ENCODE measurements at regions not wholly inside any gene's neighbourhood (a gene's known extent, or its start where the extent isn't known, plus 50 kb on each side); places are given as distances from the start of the nearest gene placed in this dataset.

GRCh38 chr1:18560692-18561091 lies 70.0 kb upstream of the PAX7 start:
- Histone ChIP-seq H3K27me3 (peaks cover 22 to 93% (median 66%) of the 10 kb centered on the region in 9 donors), H3K36me3 (no peaks in the 10 kb centered on the region), H3K4me1 (peaks cover 0 to 7% (median 0%) of the 10 kb centered on the region in 12 donors), H3K27ac (no peak overlapping the region), H3K9me3 (no peaks in the 10 kb centered on the region), H3K4me3 (no peak overlapping the region)
- ATAC-seq (no peak), DNase-seq (no peak)
- TF ChIP-seq, protein P1, sequence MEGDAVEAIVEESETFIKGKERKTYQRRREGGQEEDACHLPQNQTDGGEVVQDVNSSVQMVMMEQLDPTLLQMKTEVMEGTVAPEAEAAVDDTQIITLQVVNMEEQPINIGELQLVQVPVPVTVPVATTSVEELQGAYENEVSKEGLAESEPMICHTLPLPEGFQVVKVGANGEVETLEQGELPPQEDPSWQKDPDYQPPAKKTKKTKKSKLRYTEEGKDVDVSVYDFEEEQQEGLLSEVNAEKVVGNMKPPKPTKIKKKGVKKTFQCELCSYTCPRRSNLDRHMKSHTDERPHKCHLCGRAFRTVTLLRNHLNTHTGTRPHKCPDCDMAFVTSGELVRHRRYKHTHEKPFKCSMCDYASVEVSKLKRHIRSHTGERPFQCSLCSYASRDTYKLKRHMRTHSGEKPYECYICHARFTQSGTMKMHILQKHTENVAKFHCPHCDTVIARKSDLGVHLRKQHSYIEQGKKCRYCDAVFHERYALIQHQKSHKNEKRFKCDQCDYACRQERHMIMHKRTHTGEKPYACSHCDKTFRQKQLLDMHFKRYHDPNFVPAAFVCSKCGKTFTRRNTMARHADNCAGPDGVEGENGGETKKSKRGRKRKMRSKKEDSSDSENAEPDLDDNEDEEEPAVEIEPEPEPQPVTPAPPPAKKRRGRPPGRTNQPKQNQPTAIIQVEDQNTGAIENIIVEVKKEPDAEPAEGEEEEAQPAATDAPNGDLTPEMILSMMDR (IDR thresholded peaks at IDR 0.05), result no peak
- TF ChIP-seq POLR2A (IDR thresholded peaks at IDR 0.05), result no peak
- intact Hi-C loops (cut with DNase I), result no loop called here
- WGBS, 4 donors, result 43 to 58% (median 51%) methylated on average over 5 of the region's 5 CpGs

DNA sequence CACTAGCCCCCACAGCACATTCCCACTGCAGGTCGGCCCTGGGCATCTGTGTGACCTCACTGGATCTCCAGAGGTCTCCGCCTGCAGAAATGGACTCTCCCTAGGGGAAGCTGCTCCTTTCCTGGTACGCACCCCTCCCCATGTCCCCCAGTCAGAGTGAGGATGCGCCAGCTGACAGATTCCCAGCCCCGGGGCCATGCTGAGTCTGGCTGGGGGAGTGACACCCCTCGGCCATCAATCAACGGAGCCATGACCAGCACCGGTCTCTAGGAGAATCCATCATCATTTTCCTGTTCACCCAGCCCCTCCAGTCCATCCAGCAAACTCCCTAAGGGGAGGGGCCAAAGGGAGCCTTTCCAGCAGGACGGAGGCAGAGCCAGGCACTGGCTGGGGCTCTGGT lies 68.7 kb upstream of the PAX7 start:
- DNase-seq, result no peak
- intact Hi-C loops (cut with DNase I), result no loop called here
- TF ChIP-seq, protein P1 (IDR thresholded peaks at IDR 0.05), result no peak
- no peak for TF ChIP-seq POLR2A (IDR thresholded peaks at IDR 0.05)

GRCh38 chr1:18564676-18565075 lies 66.0 kb upstream of the PAX7 start:
- DNase-seq (no peak), ATAC-seq (no peak)
- Histone ChIP-seq H3K9me3 (peaks cover 0 to 7% (median 0%) of the 10 kb centered on the region in 12 donors), H3K27ac (no peak overlapping the region), H3K27me3 (peaks cover 0 to 58% (median 28%) of the 10 kb centered on the region in 9 donors), H3K4me1 (no peaks in the 10 kb centered on the region), H3K36me3 (no peaks in the 10 kb centered on the region), H3K4me3 (no peak overlapping the region)
- intact Hi-C loops (cut with DNase I), result no loop called here
- no peak for TF ChIP-seq POLR2A (IDR thresholded peaks at IDR 0.05)
- TF ChIP-seq, protein P1 (IDR thresholded peaks at IDR 0.05), result no peak
- WGBS, 4 donors, result 47 to 61% (median 50%) methylated on average over 3 of the region's 3 CpGs; no CpG with 5 or more reads in 1 of the 4 donors

More for the DNA sequence above, 68.7 kb upstream of the PAX7 start:
- 34 to 56% (median 41%) methylated on average over 6 to 9 of the region's 9 CpGs for WGBS, 4 donors
- H3K36me3 ChIP-seq, result no peaks in the 10 kb centered on the region
- no peak overlapping the region for H3K27ac ChIP-seq
- no peak overlapping the region for H3K4me3 ChIP-seq
- H3K9me3 ChIP-seq, result no peaks in the 10 kb centered on the region
- H3K27me3 ChIP-seq, result peaks cover 22 to 86% (median 55%) of the 10 kb centered on the region in 9 donors
- H3K4me1 ChIP-seq, result peaks cover 0 to 7% (median 0%) of the 10 kb centered on the region in 12 donors
- ATAC-seq, result no peak

DNA sequence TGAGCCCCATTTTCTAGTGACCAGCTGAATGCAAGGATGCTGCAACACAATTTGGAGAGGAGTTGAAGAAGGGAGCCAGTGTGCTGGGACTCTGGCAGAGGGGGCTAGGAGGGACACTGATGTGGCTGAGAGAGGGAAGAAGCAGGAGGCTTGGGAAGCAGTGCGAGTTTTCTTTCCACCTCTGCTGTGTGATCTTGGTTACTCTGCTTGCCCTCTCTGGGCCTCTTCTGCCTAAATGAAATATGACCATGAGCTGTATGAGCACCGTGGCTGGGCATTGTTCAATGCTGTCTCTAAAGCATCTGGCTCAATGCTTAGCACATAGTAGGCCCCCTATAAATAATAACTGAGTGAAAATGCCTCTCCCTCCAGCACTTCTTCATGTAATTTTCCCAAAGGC lies 65.3 kb upstream of the PAX7 start:
- Histone ChIP-seq H3K27ac (no peak overlapping the region), H3K27me3 (peaks cover 0 to 52% (median 21%) of the 10 kb centered on the region in 9 donors), H3K9me3 (peaks cover 0 to 7% (median 0%) of the 10 kb centered on the region in 12 donors), H3K36me3 (no peaks in the 10 kb centered on the region), H3K4me1 (no peaks in the 10 kb centered on the region), H3K4me3 (no peak overlapping the region)
- WGBS, 4 donors, result 66 to 84% (median 76%) methylated on average over 2 of the region's 2 CpGs
- TF ChIP-seq POLR2A (IDR thresholded peaks at IDR 0.05), result no peak
- TF ChIP-seq, protein P1 (IDR thresholded peaks at IDR 0.05), result no peak
- intact Hi-C loops (cut with DNase I), result no loop called here
- DNase-seq (no peak), ATAC-seq (no peak)

All from heart left ventricle (tissue), 16 donors.